ENCODE measurements at regions not wholly inside any gene's neighbourhood (a gene's known extent, or its start where the extent isn't known, plus 50 kb on each side); places are given as distances from the start of the nearest gene placed in this dataset.
"Not testable (repeated sequence)": the region's sequence is repeated elsewhere in the genome, so short reads cannot be mapped to it uniquely, and the experiment has no call there.

DNA sequence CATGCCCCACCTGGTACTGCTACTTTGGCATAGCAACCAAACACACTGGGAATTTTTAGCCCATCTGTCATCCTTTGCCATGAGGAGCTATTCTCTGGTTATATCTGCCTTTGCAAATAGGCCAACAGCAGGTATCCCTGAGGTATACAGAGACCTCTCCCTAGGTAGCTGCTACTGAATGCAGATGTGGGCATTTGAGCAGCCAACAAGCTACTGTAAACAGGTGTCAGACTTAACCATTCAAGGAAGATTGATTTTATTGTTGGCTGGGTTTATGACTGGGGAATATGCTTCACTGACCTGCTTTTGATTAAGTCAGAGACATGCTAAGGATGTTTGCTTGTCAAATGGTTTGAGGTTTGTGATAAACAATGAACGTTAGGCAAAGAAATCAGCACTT lies 183.2 kb downstream of the OXSM start:
- no peaks in the 10 kb centered on the region for H3K4me1 ChIP-seq (ENCODE audit: control insufficient read depth, insufficient read depth, low read length, poor library complexity, severe bottlenecking)
- no peaks in the 10 kb centered on the region for H3K27me3 ChIP-seq (replicated peaks; ENCODE audit: control insufficient read depth, insufficient read depth, low read length, poor library complexity, severe bottlenecking)
- H3K27ac ChIP-seq (ENCODE audit: insufficient read depth, low read length, poor library complexity, severe bottlenecking), result no peak overlapping the region
- no peaks in the 10 kb centered on the region for H3K9me3 ChIP-seq (ENCODE audit: control insufficient read depth, low read length)
- DNase-seq, result no peak
- H3K36me3 ChIP-seq (ENCODE audit: control insufficient read depth, insufficient read depth, low read length), result no peaks in the 10 kb centered on the region
- H3K4me3 ChIP-seq (ENCODE audit: insufficient read depth, low read depth, low read length, poor library complexity, severe bottlenecking), result no peak overlapping the region

DNA sequence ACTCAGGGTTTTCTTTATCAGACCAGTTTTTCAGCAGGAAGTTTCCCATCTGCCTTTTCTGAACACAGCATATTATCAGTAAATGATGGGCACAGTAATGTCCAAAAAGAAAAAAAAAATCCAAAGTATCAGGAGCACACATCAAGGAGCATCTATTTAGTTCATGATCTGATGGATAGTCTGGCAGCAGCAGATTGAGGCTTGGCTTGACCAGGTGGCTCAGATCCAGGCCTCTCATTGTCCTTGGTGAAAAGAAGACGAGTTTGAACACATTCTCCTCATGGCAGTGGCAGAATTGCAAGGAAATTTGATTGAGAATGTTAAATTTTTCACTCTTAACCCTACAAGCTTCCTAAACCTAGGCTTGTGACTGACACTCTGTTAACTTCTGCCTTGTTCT lies 192.9 kb downstream of the OXSM start:
- no peak overlapping the region for H3K4me3 ChIP-seq (ENCODE audit: insufficient read depth, low read depth, low read length, poor library complexity, severe bottlenecking)
- no peak for DNase-seq
- no peaks in the 10 kb centered on the region for H3K4me1 ChIP-seq (ENCODE audit: control insufficient read depth, insufficient read depth, low read length, poor library complexity, severe bottlenecking)
- H3K36me3 ChIP-seq (ENCODE audit: control insufficient read depth, insufficient read depth, low read length), result no peaks in the 10 kb centered on the region
- no peak overlapping the region for H3K27ac ChIP-seq (ENCODE audit: insufficient read depth, low read length, poor library complexity, severe bottlenecking)
- no peaks in the 10 kb centered on the region for H3K9me3 ChIP-seq (ENCODE audit: control insufficient read depth, low read length)
- H3K27me3 ChIP-seq (replicated peaks; ENCODE audit: control insufficient read depth, insufficient read depth, low read length, poor library complexity, severe bottlenecking), result no peaks in the 10 kb centered on the region

DNA sequence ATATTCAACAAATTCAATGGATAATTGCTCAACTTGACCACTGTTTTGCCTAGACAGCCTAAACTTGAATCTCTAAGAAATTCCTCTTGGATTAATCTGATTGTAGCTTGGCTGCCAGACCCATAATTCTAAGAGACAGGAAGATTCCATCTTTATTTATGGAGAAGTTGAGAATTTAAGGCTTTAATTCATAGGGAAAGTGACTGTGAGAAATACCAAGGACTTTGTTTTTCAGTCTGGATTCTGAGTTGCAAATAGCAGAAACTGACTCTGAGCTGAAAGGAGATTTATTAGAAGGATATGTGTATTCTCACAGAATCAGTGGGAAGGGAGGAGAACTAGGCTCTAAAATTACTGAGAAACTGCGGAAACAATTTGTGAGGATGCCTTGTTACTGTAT lies 195.7 kb downstream of the OXSM start:
- no peaks in the 10 kb centered on the region for H3K4me1 ChIP-seq (ENCODE audit: control insufficient read depth, insufficient read depth, low read length, poor library complexity, severe bottlenecking)
- no peak for DNase-seq
- H3K4me3 ChIP-seq (ENCODE audit: insufficient read depth, low read depth, low read length, poor library complexity, severe bottlenecking), result no peak overlapping the region
- H3K9me3 ChIP-seq (ENCODE audit: control insufficient read depth, low read length), result no peaks in the 10 kb centered on the region
- H3K27me3 ChIP-seq (replicated peaks; ENCODE audit: control insufficient read depth, insufficient read depth, low read length, poor library complexity, severe bottlenecking), result no peaks in the 10 kb centered on the region
- no peaks in the 10 kb centered on the region for H3K36me3 ChIP-seq (ENCODE audit: control insufficient read depth, insufficient read depth, low read length)
- no peak overlapping the region for H3K27ac ChIP-seq (ENCODE audit: insufficient read depth, low read length, poor library complexity, severe bottlenecking)

GRCh38 chr3:25992606-25993005 lies 202.7 kb downstream of the OXSM start:
- Histone ChIP-seq H3K9me3 (ENCODE audit: control insufficient read depth, low read length) (no peaks in the 10 kb centered on the region), H3K4me3 (ENCODE audit: insufficient read depth, low read depth, low read length, poor library complexity, severe bottlenecking) (no peak overlapping the region)

GRCh38 chr3:26004172-26004571 lies 214.3 kb downstream of the OXSM start:
- Histone ChIP-seq H3K4me1 (ENCODE audit: control insufficient read depth, insufficient read depth, low read length, poor library complexity, severe bottlenecking) (no peaks in the 10 kb centered on the region), H3K4me3 (ENCODE audit: insufficient read depth, low read depth, low read length, poor library complexity, severe bottlenecking) (no peak overlapping the region), H3K9me3 (ENCODE audit: control insufficient read depth, low read length) (no peaks in the 10 kb centered on the region), H3K27me3 (replicated peaks; ENCODE audit: control insufficient read depth, insufficient read depth, low read length, poor library complexity, severe bottlenecking) (no peaks in the 10 kb centered on the region), H3K36me3 (ENCODE audit: control insufficient read depth, insufficient read depth, low read length) (no peaks in the 10 kb centered on the region), H3K27ac (ENCODE audit: insufficient read depth, low read length, poor library complexity, severe bottlenecking) (no peak overlapping the region)
- no peak for DNase-seq

More at GRCh38 chr3:25992606-25993005, 202.7 kb downstream of the OXSM start:
- Histone ChIP-seq H3K36me3 (ENCODE audit: control insufficient read depth, insufficient read depth, low read length) (no peaks in the 10 kb centered on the region), H3K27ac (ENCODE audit: insufficient read depth, low read length, poor library complexity, severe bottlenecking) (no peak overlapping the region), H3K27me3 (replicated peaks; ENCODE audit: control insufficient read depth, insufficient read depth, low read length, poor library complexity, severe bottlenecking) (no peaks in the 10 kb centered on the region), H3K4me1 (ENCODE audit: control insufficient read depth, insufficient read depth, low read length, poor library complexity, severe bottlenecking) (no peaks in the 10 kb centered on the region)
- no peak for DNase-seq

DNA sequence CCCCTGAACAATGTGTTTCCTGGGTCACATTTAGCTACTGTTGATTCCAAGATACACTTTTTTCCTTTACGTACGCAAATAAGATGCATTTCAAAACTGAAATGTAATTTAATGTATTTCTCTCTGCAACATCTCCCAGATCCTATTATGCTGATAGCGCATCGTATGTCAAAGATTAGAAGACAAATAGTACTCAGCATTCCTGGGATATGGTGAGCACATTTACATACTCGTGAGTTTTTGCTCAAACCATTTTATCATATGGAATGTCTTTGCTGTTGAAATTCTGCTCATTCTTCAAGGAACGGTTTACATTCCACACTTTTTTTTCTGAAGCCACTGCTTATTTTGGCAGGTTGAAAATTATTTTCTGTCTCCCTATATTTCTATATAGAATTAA lies 221.4 kb downstream of the OXSM start:
- Histone ChIP-seq H3K27me3 (replicated peaks; ENCODE audit: control insufficient read depth, insufficient read depth, low read length, poor library complexity, severe bottlenecking) (no peaks in the 10 kb centered on the region), H3K4me1 (ENCODE audit: control insufficient read depth, insufficient read depth, low read length, poor library complexity, severe bottlenecking) (no peaks in the 10 kb centered on the region), H3K4me3 (ENCODE audit: insufficient read depth, low read depth, low read length, poor library complexity, severe bottlenecking) (no peak overlapping the region), H3K27ac (ENCODE audit: insufficient read depth, low read length, poor library complexity, severe bottlenecking) (no peak overlapping the region), H3K36me3 (ENCODE audit: control insufficient read depth, insufficient read depth, low read length) (no peaks in the 10 kb centered on the region), H3K9me3 (ENCODE audit: control insufficient read depth, low read length) (no peaks in the 10 kb centered on the region)
- no peak for DNase-seq

GRCh38 chr3:26012241-26012745 lies 222.4 kb downstream of the OXSM start:
- Histone ChIP-seq H3K4me1 (ENCODE audit: control insufficient read depth, insufficient read depth, low read length, poor library complexity, severe bottlenecking) (no peaks in the 10 kb centered on the region), H3K9me3 (ENCODE audit: control insufficient read depth, low read length) (no peaks in the 10 kb centered on the region), H3K27me3 (replicated peaks; ENCODE audit: control insufficient read depth, insufficient read depth, low read length, poor library complexity, severe bottlenecking) (no peaks in the 10 kb centered on the region), H3K27ac (ENCODE audit: insufficient read depth, low read length, poor library complexity, severe bottlenecking) (no peak overlapping the region), H3K36me3 (ENCODE audit: control insufficient read depth, insufficient read depth, low read length) (no peaks in the 10 kb centered on the region), H3K4me3 (ENCODE audit: insufficient read depth, low read depth, low read length, poor library complexity, severe bottlenecking) (no peak overlapping the region)
- no peak for DNase-seq

DNA sequence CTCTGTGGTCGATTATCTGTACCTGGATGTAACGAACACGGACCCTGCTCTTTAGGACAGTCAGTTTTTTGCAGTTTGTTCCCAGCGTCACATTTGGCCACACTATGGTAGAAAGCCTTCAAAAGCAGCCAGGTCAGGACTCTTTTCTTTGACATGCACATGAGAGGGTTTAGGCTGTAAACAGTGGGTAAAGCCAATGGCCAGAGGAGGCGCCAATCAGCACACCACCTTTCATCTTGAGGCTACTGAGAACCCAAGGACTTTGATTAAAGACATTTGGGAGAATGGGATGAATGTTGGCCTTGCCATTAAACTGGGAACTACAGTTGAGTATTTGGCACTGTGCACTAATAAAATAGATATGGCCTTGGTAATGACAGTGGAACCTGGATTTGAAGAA lies 225.9 kb downstream of the OXSM start:
- no peaks in the 10 kb centered on the region for H3K9me3 ChIP-seq (ENCODE audit: control insufficient read depth, low read length)
- H3K4me1 ChIP-seq (ENCODE audit: control insufficient read depth, insufficient read depth, low read length, poor library complexity, severe bottlenecking), result no peaks in the 10 kb centered on the region
- H3K27me3 ChIP-seq (replicated peaks; ENCODE audit: control insufficient read depth, insufficient read depth, low read length, poor library complexity, severe bottlenecking), result no peaks in the 10 kb centered on the region
- no peak overlapping the region for H3K4me3 ChIP-seq (ENCODE audit: insufficient read depth, low read depth, low read length, poor library complexity, severe bottlenecking)
- H3K27ac ChIP-seq (ENCODE audit: insufficient read depth, low read length, poor library complexity, severe bottlenecking), result no peak overlapping the region
- H3K36me3 ChIP-seq (ENCODE audit: control insufficient read depth, insufficient read depth, low read length), result no peaks in the 10 kb centered on the region
- no peak for DNase-seq

- no peak overlapping the region for H3K4me3 ChIP-seq (ENCODE audit: insufficient read depth, low read depth, low read length, poor library complexity, severe bottlenecking)
Measured at GRCh38 chr3:26018889-26019288, 229.0 kb downstream of the OXSM start.

GRCh38 chr3:26024206-26024605 lies 234.3 kb downstream of the OXSM start:
- H3K9me3 ChIP-seq (ENCODE audit: control insufficient read depth, low read length); DNase-seq; H3K4me3 ChIP-seq (ENCODE audit: insufficient read depth, low read depth, low read length, poor library complexity, severe bottlenecking); H3K27ac ChIP-seq (ENCODE audit: insufficient read depth, low read length, poor library complexity, severe bottlenecking); H3K4me1 ChIP-seq (ENCODE audit: control insufficient read depth, insufficient read depth, low read length, poor library complexity, severe bottlenecking); H3K27me3 ChIP-seq (replicated peaks; ENCODE audit: control insufficient read depth, insufficient read depth, low read length, poor library complexity, severe bottlenecking); H3K36me3 ChIP-seq (ENCODE audit: control insufficient read depth, insufficient read depth, low read length): not testable (repeated sequence)

More at GRCh38 chr3:26018889-26019288, 229.0 kb downstream of the OXSM start:
- DNase-seq, result no peak
- H3K27ac ChIP-seq (ENCODE audit: insufficient read depth, low read length, poor library complexity, severe bottlenecking), result no peak overlapping the region
- no peaks in the 10 kb centered on the region for H3K36me3 ChIP-seq (ENCODE audit: control insufficient read depth, insufficient read depth, low read length)
- H3K9me3 ChIP-seq (ENCODE audit: control insufficient read depth, low read length), result no peaks in the 10 kb centered on the region
- H3K4me1 ChIP-seq (ENCODE audit: control insufficient read depth, insufficient read depth, low read length, poor library complexity, severe bottlenecking), result no peaks in the 10 kb centered on the region
- no peaks in the 10 kb centered on the region for H3K27me3 ChIP-seq (replicated peaks; ENCODE audit: control insufficient read depth, insufficient read depth, low read length, poor library complexity, severe bottlenecking)

GRCh38 chr3:26029321-26029720 lies 239.4 kb downstream of the OXSM start:
- Histone ChIP-seq H3K9me3 (ENCODE audit: control insufficient read depth, low read length) (no peaks in the 10 kb centered on the region), H3K4me1 (ENCODE audit: control insufficient read depth, insufficient read depth, low read length, poor library complexity, severe bottlenecking) (no peaks in the 10 kb centered on the region), H3K27ac (ENCODE audit: insufficient read depth, low read length, poor library complexity, severe bottlenecking) (no peak overlapping the region), H3K4me3 (ENCODE audit: insufficient read depth, low read depth, low read length, poor library complexity, severe bottlenecking) (no peak overlapping the region), H3K36me3 (ENCODE audit: control insufficient read depth, insufficient read depth, low read length) (no peaks in the 10 kb centered on the region), H3K27me3 (replicated peaks; ENCODE audit: control insufficient read depth, insufficient read depth, low read length, poor library complexity, severe bottlenecking) (no peaks in the 10 kb centered on the region)
- DNase-seq, result no peak
